PFSK-1 (cell line): ENCODE measurements at regions not wholly inside any gene's neighbourhood (a gene's known extent, or its start where the extent isn't known, plus 50 kb on each side); places are given as distances from the start of the nearest gene placed in this dataset.

Experiments
- FOXP2 ChIP-seq: optimal IDR thresholded peaks from 2 replicates; pipeline ENCODE3; 2011; ENCODE audit warnings: borderline replicate concordance, control low read depth, inconsistent platforms; ENCODE audit not compliant: insufficient read depth; ENCODE audit errors: extremely low read length, extremely low read depth
- POLR2AphosphoS5 ChIP-seq: IDR thresholded peaks from 2 replicates; pipeline ENCODE4 v1.6.1; 2012; ENCODE audit warnings: low read depth, mild to moderate bottlenecking, control low read depth, low read length, moderate library complexity
- SIN3A ChIP-seq: IDR thresholded peaks from 2 replicates; pipeline ENCODE4 v1.6.1; 2012; ENCODE audit warnings: mild to moderate bottlenecking, low read length, moderate library complexity, borderline replicate concordance; ENCODE audit not compliant: insufficient read depth
- TAF1 ChIP-seq: IDR thresholded peaks from 2 replicates; pipeline ENCODE4 v1.6.1; 2012; ENCODE audit warnings: low read length, control low read depth, borderline replicate concordance; ENCODE audit not compliant: insufficient read depth
- TF ChIP-seq, protein P1 (sequence below), 2 experiments: IDR thresholded peaks; 2 replicates each; pipeline versions ENCODE4 v1.6.1 to v1.8.0; 2011 to 2012; ENCODE audit warnings: low read depth in 2 of 2, low read length in 2 of 2, control low read depth in 1 of 2, inconsistent platforms in 1 of 2, mild to moderate bottlenecking in 1 of 2, moderate library complexity in 1 of 2; ENCODE audit not compliant: insufficient read depth in 1 of 2

DNA sequence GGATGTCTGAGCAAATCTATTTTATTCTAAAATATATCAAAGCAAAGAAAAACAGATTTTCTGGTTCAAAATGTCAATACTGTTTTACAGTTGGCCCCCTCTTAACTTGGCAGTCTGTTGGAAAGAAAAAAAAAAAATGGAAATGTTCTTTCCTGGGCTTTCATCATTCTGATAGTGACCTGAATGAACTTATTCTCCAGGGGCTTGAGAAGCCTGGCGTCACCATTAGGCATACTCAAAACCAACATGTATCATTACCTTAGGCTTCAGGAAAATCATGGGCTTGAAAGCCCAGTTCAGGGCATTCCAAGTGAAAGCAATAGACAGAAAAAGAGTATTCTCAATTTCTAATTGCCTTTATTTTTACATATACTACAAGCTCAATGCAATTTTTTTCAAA lies 283.7 kb upstream of the PUM3 start:
- TF ChIP-seq SIN3A = no peak
- TF ChIP-seq POLR2AphosphoS5 = no peak
- TF ChIP-seq, protein P1, sequence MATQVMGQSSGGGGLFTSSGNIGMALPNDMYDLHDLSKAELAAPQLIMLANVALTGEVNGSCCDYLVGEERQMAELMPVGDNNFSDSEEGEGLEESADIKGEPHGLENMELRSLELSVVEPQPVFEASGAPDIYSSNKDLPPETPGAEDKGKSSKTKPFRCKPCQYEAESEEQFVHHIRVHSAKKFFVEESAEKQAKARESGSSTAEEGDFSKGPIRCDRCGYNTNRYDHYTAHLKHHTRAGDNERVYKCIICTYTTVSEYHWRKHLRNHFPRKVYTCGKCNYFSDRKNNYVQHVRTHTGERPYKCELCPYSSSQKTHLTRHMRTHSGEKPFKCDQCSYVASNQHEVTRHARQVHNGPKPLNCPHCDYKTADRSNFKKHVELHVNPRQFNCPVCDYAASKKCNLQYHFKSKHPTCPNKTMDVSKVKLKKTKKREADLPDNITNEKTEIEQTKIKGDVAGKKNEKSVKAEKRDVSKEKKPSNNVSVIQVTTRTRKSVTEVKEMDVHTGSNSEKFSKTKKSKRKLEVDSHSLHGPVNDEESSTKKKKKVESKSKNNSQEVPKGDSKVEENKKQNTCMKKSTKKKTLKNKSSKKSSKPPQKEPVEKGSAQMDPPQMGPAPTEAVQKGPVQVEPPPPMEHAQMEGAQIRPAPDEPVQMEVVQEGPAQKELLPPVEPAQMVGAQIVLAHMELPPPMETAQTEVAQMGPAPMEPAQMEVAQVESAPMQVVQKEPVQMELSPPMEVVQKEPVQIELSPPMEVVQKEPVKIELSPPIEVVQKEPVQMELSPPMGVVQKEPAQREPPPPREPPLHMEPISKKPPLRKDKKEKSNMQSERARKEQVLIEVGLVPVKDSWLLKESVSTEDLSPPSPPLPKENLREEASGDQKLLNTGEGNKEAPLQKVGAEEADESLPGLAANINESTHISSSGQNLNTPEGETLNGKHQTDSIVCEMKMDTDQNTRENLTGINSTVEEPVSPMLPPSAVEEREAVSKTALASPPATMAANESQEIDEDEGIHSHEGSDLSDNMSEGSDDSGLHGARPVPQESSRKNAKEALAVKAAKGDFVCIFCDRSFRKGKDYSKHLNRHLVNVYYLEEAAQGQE (IDR thresholded peaks at IDR 0.05; ENCODE audit: insufficient read depth in 1 of 2, low read depth in 2 of 2, low read length in 2 of 2) = no peak
- no peak for TF ChIP-seq FOXP2
- no peak for TF ChIP-seq TAF1

DNA sequence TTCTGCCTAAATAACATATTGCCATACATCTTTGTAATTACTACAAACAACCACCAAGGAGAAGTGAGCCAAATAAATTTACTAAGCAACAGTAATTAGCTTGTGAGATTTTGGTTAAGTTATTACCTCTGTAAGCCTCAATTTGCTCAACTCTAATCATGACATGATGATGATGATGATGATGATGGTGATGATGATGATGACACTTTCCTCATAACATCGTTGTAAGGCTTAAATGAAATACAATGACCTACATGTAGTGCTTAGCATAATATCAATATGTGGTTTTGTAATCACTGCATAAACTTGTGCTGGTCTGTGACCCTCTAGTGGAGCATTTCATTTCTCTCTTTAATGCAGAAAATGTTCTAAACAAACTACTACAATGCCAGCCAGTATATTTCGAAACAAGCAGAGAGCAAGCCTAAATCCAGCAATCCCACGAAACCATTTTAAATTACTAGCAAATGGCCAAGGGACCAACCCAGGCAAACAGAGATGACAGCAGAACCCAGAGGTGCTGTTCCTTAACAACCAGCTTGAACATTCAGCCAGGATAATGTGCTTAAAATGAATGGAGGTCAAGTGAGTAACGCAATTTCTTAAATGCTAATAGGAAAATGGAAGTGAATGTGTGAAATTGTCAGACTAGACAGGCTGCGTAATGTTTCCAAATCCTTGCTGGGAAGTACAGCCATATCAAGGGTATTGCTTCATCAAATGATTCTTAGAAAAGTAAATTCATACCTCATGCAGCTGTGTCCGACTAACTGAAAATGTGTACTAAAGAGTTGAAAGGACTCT lies 281.9 kb upstream of the PUM3 start:
- TF ChIP-seq TAF1 (no peak), FOXP2 (no peak), POLR2AphosphoS5 (no peak), SIN3A (no peak)
- TF ChIP-seq, protein P1 (IDR thresholded peaks at IDR 0.05; ENCODE audit: insufficient read depth in 1 of 2, low read depth in 2 of 2, low read length in 2 of 2) = no peak

DNA sequence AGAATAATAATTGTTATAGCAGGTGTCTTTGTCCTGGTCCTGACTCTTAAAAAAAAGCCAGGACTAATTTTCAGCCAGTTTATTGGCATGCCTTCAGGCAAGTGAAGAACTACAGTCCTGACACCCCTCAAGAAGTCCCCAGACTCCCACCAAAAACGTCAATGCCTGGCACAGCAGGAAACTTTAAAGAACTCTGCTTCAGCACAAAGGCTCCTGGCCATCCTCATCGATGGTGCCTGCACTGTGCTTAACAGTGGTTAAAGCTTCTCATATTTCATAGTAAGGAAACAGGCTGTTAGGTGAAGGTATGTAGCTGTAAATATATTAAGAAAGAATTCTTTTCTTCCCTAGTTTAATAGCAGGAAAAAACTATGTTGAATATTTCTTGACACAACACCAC lies 280.1 kb upstream of the PUM3 start:
- TF ChIP-seq FOXP2 (no peak), TAF1 (no peak), SIN3A (no peak), POLR2AphosphoS5 (no peak)
- TF ChIP-seq, protein P1 (IDR thresholded peaks at IDR 0.05; ENCODE audit: insufficient read depth in 1 of 2, low read depth in 2 of 2, low read length in 2 of 2) = no peak

DNA sequence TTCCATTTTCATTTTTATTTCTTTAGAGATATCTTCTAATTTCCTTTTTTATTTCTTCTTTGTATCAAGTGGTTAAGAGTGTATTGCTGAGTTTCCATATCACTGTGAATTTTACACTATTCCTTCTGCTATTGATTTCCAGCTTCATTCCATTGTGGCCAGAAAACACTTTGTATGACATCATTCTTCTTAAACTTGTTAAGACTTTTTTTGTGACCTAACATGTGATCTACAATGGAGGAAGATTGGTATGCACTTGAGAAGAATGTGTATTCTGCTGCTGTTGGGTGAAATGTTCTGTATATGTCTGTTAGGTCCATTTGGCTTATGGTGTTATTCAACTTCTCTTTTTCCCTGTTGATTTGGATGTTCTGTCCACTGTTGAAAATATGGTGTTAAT lies 274.2 kb upstream of the PUM3 start:
- TF ChIP-seq SIN3A (no peak), TAF1 (no peak), POLR2AphosphoS5 (no peak), FOXP2 (no peak)
- TF ChIP-seq, protein P1 (IDR thresholded peaks at IDR 0.05; ENCODE audit: insufficient read depth in 1 of 2, low read depth in 2 of 2, low read length in 2 of 2) = no peak
